SK-N-SH (cell line): ENCODE measurements at regions not wholly inside any gene's neighbourhood (a gene's known extent, or its start where the extent isn't known, plus 50 kb on each side); places are given as distances from the start of the nearest gene placed in this dataset.

Experiments used
- CTCF ChIA-PET: fragments of 300-600, 350-600 bp; formaldehyde crosslinking; extraction: SDS; loops from one replicate; lab custom pipeline; 2021; lab: Yijun Ruan, JAX
- POLR2A ChIA-PET: fragments of 350-600 bp; sonication (Branson Sonifier 250); formaldehyde crosslinking; extraction: SDS; loops from one replicate; lab custom pipeline; 2020; ENCODE audit warnings: antibody characterized with exemption, inconsistent platforms; lab: Yijun Ruan, JAX
- DNase-seq: peaks from one replicate; pipeline ENCODE4 v3.0.0; 2012
- H2AFZ ChIP-seq: fragments of 200-600 bp; sonication (generic); 2 replicates; pipeline ENCODE4 v1.8.1; 2016; ENCODE audit warnings: antibody characterized with exemption, mild to moderate bottlenecking, low read depth
- H3F3A ChIP-seq: fragments of 200-600 bp; sonication (generic); replicated peaks from 2 replicates; pipeline ENCODE3; 2016; ENCODE audit warnings: antibody characterized with exemption, mild to moderate bottlenecking; ENCODE audit not compliant: insufficient read depth
- H3K27ac ChIP-seq, 2 experiments: fragments of 200-500 bp in 1 of 2; fragments of 200-600 bp in 1 of 2; sonication (Bioruptor generic) in 1 of 2; sonication (generic), shearing (Covaris generic) in 1 of 2; 2 replicates each; pipeline versions ENCODE4 v1.5.1 to v1.6.1; 2014 to 2016; ENCODE audit warnings: low read depth in 2 of 2, inconsistent platforms in 1 of 2, low read length in 1 of 2, mild to moderate bottlenecking in 1 of 2, mixed read lengths in 1 of 2
- H3K27me3 ChIP-seq: fragments of 200-600 bp; sonication (generic), shearing (Covaris generic); 2 replicates; pipeline ENCODE4 v1.6.1; 2016; ENCODE audit warnings: mixed run types; ENCODE audit not compliant: insufficient read depth
- H3K36me3 ChIP-seq, 2 experiments: fragments of 200-500 bp in 1 of 2; fragments of 200-600 bp in 1 of 2; sonication (Bioruptor generic) in 1 of 2; sonication (generic) in 1 of 2; replicated peaks in 1 of 2; 2 replicates each; pipeline versions ENCODE3 to v1.5.1; 2014 to 2016; ENCODE audit warnings: low read length in 1 of 2, mild to moderate bottlenecking in 1 of 2; ENCODE audit not compliant: insufficient read depth in 2 of 2, control insufficient read depth in 1 of 2
- H3K4me1 ChIP-seq, 2 experiments: fragments of 200-500 bp in 1 of 2; fragments of 200-600 bp in 1 of 2; sonication (Bioruptor generic) in 1 of 2; sonication (generic), shearing (Covaris generic) in 1 of 2; 2 replicates each; pipeline versions ENCODE4 v1.5.1 to v1.6.1; 2014 to 2016; ENCODE audit warnings: low read depth in 1 of 2, low read length in 1 of 2, mixed run types in 1 of 2; ENCODE audit not compliant: insufficient read depth in 2 of 2, control insufficient read depth in 1 of 2
- H3K4me2 ChIP-seq: fragments of 200-600 bp; sonication (generic), shearing (Covaris generic); 2 replicates; pipeline ENCODE4 v1.6.1; 2017; ENCODE audit warnings: mixed run types
- H3K4me3 ChIP-seq, 2 experiments: fragments of 200-500 bp in 1 of 2; fragments of 200-600 bp in 1 of 2; sonication (Bioruptor generic) in 1 of 2; sonication (generic), shearing (Covaris generic) in 1 of 2; 2 replicates each; pipeline versions ENCODE4 v1.5.1 to v1.8.1; 2014 to 2016; ENCODE audit warnings: low read depth in 2 of 2, inconsistent platforms in 1 of 2, low read length in 1 of 2, mild to moderate bottlenecking in 1 of 2, mixed read lengths in 1 of 2, moderate library complexity in 1 of 2
- H3K79me2 ChIP-seq: fragments of 200-600 bp; sonication (generic); 2 replicates; pipeline ENCODE4 v1.8.1; 2017; ENCODE audit warnings: mild to moderate bottlenecking; ENCODE audit not compliant: insufficient read depth
- H3K9ac ChIP-seq: fragments of 200-600 bp; sonication (generic); 2 replicates; pipeline ENCODE4 v1.6.1; 2017; ENCODE audit warnings: mixed run types
- H3K9me2 ChIP-seq: fragments of 200-600 bp; sonication (generic); 2 replicates; pipeline ENCODE4 v1.6.1; 2017; ENCODE audit warnings: mixed run types
- H3K9me3 ChIP-seq: fragments of 200-600 bp; sonication (generic); 2 replicates; pipeline ENCODE4 v1.6.1; 2017; ENCODE audit warnings: mixed run types, mild to moderate bottlenecking, moderate library complexity
- H4K20me1 ChIP-seq: fragments of 200-600 bp; sonication (generic); 2 replicates; pipeline ENCODE4 v1.6.1; 2017; ENCODE audit warnings: mild to moderate bottlenecking, mixed run types; ENCODE audit not compliant: insufficient read depth
- ELF1 ChIP-seq: IDR thresholded peaks from 2 replicates; pipeline ENCODE4 v1.4.0; 2012
- EP300 ChIP-seq, 2 experiments: IDR thresholded peaks; 2 replicates each; pipeline versions ENCODE4 v1.4.0 to v1.6.1; 2012; ENCODE audit warnings: borderline replicate concordance in 1 of 2, low read depth in 1 of 2, low read length in 1 of 2
- GATA2 ChIP-seq: sonication (generic); formaldehyde crosslinking; IDR thresholded peaks from 2 replicates; pipeline ENCODE4 v1.5.0; 2020; ENCODE audit warnings: mild to moderate bottlenecking, missing genetic modification reagents
- IRF3 ChIP-seq: fragments of 150-350 bp; IDR thresholded peaks from 2 replicates; pipeline ENCODE4 v1.6.1; 2016; ENCODE audit warnings: mild to moderate bottlenecking, low read depth, low read length
- JUND ChIP-seq: IDR thresholded peaks from 2 replicates; pipeline ENCODE4 v1.4.0; 2012
- MAX ChIP-seq: IDR thresholded peaks from 2 replicates; pipeline ENCODE4 v1.4.0; 2012; ENCODE audit warnings: low read depth
- MEF2A ChIP-seq: IDR thresholded peaks from 2 replicates; pipeline ENCODE4 v1.4.0; 2012; ENCODE audit warnings: low read depth, borderline replicate concordance
- NFIC ChIP-seq: IDR thresholded peaks from 2 replicates; pipeline ENCODE4 v1.4.0; 2012; ENCODE audit warnings: borderline replicate concordance
- NRF1 ChIP-seq: IDR thresholded peaks from 2 replicates; pipeline ENCODE4 v1.6.1; 2012; ENCODE audit warnings: low read depth, mild to moderate bottlenecking, low read length
- RCOR1 ChIP-seq: fragments of 150-350 bp; IDR thresholded peaks from 2 replicates; pipeline ENCODE4 v1.6.1; 2017; ENCODE audit warnings: antibody characterized with exemption, low read length
- SIN3A ChIP-seq: IDR thresholded peaks from 2 replicates; pipeline ENCODE4 v1.6.1; 2012; ENCODE audit warnings: low read depth, mild to moderate bottlenecking, low read length, moderate library complexity, borderline replicate concordance
- SMC3 ChIP-seq: IDR thresholded peaks from 2 replicates; pipeline ENCODE4 v1.6.1; 2012; ENCODE audit warnings: low read depth, low read length, improper control_type of control experiment
- TCF12 ChIP-seq: IDR thresholded peaks from 2 replicates; pipeline ENCODE4 v1.4.0; 2012
- TEAD4 ChIP-seq: IDR thresholded peaks from 2 replicates; pipeline ENCODE4 v1.4.0; 2012; ENCODE audit warnings: mild to moderate bottlenecking, borderline replicate concordance; ENCODE audit not compliant: insufficient read depth
- USF1 ChIP-seq: IDR thresholded peaks from 2 replicates; pipeline ENCODE4 v1.4.0; 2012; ENCODE audit warnings: low read depth, borderline replicate concordance
- ZBTB33 ChIP-seq: IDR thresholded peaks from 2 replicates; pipeline ENCODE4 v1.4.0; 2012; ENCODE audit warnings: low read depth, borderline replicate concordance
- WGBS: methylation state at CpG from one replicate; pipeline ENCODE4 v1.1.6; 2017; ENCODE audit warnings: low lambda C conversion rate; 5-methylcytosine and 5-hydroxymethylcytosine counted together

GRCh38 chr13:50693727-50694126 lies 149.8 kb downstream of the DLEU7 start:
- POLR2A ChIA-PET = no interaction called here
- CTCF ChIA-PET = interaction anchor here (0.7 kb wide), 1 partner anchor 16 kb away, joined by 4 read pairs; no protein-coding TSS in a partner anchor
- 65% methylated on average over 2 of the region's 2 CpGs for WGBS

More at GRCh38 chr13:50693727-50694126, 149.8 kb downstream of the DLEU7 start:
- Histone ChIP-seq H3F3A (peaks cover 17% of the 10 kb centered on the region), H3K9ac (no peak overlapping the region), H3K9me2 (no peaks in the 10 kb centered on the region), H3K9me3 (no peaks in the 10 kb centered on the region), H4K20me1 (no peaks in the 10 kb centered on the region), H3K4me2 (peak overlapping the region; percentile 20; the same call in 1 of the 2 replicates), H3K27me3 (no peaks in the 10 kb centered on the region), H3K27ac (peak overlapping the region; percentile 14 to 55; a peak in 2 of 4 replicates), H2AFZ (0 out of 2 replicates have a peak overlapping the region, but pooled peaks have one; percentile 1), H3K79me2 (no peaks in the 10 kb centered on the region), H3K4me3 (no peak overlapping the region), H3K4me1 (peaks cover 18 to 34% of the 10 kb centered on the region in 2 experiments; a peak in 3 of 4 replicates)
- DNase-seq = no peak
- TF ChIP-seq MEF2A = no peak
- TF ChIP-seq MAX = peak; percentile 29; the same call in 1 of the 2 replicates
- TF ChIP-seq SIN3A = no peak
- no peak for TF ChIP-seq ZBTB33
- TF ChIP-seq GATA2 (CRISPR knock-in tag) = no peak
- TF ChIP-seq ELF1 = no peak
- TF ChIP-seq TEAD4 = 0 out of 2 replicates have a peak, but pooled peaks have one; percentile 31
- TF ChIP-seq RCOR1 = no peak
- no peak for TF ChIP-seq JUND
- no peak for TF ChIP-seq NRF1
- no peak for TF ChIP-seq IRF3
- peak; percentile 44; the same call in 1 of the 2 replicates for TF ChIP-seq TCF12
- TF ChIP-seq NFIC = peak; percentile 25; the same call in 1 of the 2 replicates
- no peak for TF ChIP-seq SMC3
- 0 out of 2 replicates have a peak, but pooled peaks have one; percentile 5 for TF ChIP-seq USF1
- no peak for TF ChIP-seq EP300 (IDR thresholded peaks at IDR 0.05; ENCODE audit: borderline replicate concordance in 1 of 2, low read depth in 1 of 2, low read length in 1 of 2)
- TF ChIP-seq, all 33 proteins: peak for 5
- no peaks in the 10 kb centered on the region for H3K36me3 ChIP-seq
